Fibroblast of pulmonary artery (primary cell): ENCODE measurements at regions not wholly inside any gene's neighbourhood (a gene's known extent, or its start where the extent isn't known, plus 50 kb on each side); places are given as distances from the start of the nearest gene placed in this dataset.

Source experiments
- DNase-seq: peaks from one replicate; pipeline ENCODE4 v3.0.0-alpha.2; 2010; ENCODE audit warnings: low read depth
- H3K4me3 ChIP-seq: replicated peaks from 2 replicates; pipeline ENCODE4 v1.5.1; 2011; ENCODE audit warnings: low read depth, mild to moderate bottlenecking, control low read depth, low read length, moderate library complexity
- CTCF ChIP-seq: IDR thresholded peaks from 2 replicates; pipeline ENCODE4 v1.5.1; 2011; ENCODE audit warnings: mild to moderate bottlenecking, control low read depth, low read length, inconsistent platforms; ENCODE audit errors: missing control alignments

- no peak for DNase-seq
- no peak for TF ChIP-seq CTCF
- H3K4me3 ChIP-seq, result no peak overlapping the region
Measured at GRCh38 chr12:98058213-98058612, 457.2 kb upstream of the TMPO start.

DNA sequence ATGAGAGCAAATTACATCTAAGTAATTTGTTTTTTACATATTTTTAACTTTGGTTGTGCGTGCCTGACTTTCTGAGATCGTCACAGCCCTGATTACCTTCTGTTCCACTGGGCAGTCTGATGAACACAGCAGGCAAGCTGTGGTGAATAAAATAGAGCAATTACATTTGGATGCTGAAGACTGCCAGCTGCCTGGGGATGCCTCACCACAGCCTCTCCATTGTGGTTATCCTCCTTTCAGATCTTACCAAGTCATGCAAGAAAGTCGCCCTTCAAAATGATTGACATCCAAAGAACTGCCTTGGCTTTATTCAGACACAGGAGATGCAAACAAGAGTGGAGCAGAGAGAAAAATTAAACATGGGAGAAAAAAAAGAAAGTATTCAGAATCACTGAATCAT, 456.6 kb upstream of the TMPO start:
- no peak overlapping the region for H3K4me3 ChIP-seq
- no peak for TF ChIP-seq CTCF
- DNase-seq, result no peak

GRCh38 chr12:98059659-98060343, 455.6 kb upstream of the TMPO start:
- TF ChIP-seq CTCF, result no peak
- DNase-seq, result no peak

DNA sequence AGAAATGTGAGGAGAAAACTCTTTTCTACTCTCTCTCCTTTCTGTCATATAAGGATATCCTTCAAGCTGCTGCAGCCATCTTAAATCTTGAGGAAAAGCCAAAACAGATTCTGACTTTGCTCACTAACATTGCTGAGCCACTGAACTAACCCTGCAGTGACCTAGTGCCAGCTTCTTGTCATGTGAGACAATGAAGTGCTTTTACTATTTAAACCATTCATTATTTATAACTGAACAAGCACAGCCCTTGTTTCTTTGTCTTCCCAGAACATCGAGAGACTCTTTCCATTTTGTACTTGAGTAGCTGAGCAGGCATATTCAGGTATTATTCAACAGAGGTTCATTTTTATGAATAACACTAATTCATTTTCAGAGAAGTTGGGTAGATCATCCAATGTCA, 455.0 kb upstream of the TMPO start:
- TF ChIP-seq CTCF, result no peak
- DNase-seq, result no peak
- no peak overlapping the region for H3K4me3 ChIP-seq

More at GRCh38 chr12:98059659-98060343, 455.6 kb upstream of the TMPO start:
- no peak overlapping the region for H3K4me3 ChIP-seq

DNA sequence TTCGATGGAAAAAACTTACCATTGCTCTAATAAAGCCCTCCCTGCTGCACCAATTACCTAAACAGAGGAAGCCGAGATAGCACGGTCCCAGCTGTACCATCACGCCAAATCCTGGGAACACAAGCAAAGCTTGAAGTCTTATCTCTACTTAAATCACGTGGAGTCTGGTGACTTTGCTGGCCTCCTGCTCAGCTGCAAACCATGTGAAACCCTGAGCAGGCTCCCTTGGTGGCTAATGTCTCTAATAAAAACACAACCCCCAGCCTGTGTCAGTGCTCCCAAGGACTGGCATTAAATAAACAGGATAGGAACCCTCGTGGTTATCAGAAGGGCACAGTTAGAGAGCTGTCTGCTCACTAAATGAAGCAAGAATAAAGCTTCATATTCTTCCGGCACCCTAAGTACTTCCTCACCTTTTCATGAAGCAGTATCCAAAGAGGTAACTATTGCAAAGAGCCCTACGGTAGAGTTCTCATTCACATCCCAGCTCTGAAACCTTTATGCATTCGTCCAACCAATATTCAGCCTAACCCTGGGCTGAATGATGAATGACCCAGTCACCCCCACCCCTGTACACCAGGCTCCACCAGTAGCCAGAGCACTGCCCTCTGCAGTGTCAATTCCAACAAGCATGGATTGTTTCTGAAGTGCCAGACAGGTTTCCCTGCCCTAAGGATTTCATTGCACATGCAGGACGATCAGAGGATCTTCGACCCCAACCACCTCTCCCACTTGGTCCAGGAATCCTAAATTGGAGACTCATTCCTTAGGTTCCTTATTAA, 452.7 kb upstream of the TMPO start:
- no peak for TF ChIP-seq CTCF
- H3K4me3 ChIP-seq, result no peak overlapping the region
- no peak for DNase-seq

GRCh38 chr12:98064501-98064900, 450.9 kb upstream of the TMPO start:
- DNase-seq, result no peak
- no peak for TF ChIP-seq CTCF
- H3K4me3 ChIP-seq, result no peak overlapping the region
